Upper lobe of left lung (tissue), 4 donors: ENCODE measurements at regions not wholly inside any gene's neighbourhood (a gene's known extent, or its start where the extent isn't known, plus 50 kb on each side); places are given as distances from the start of the nearest gene placed in this dataset.
"Not testable (repeated sequence)": the region's sequence is repeated elsewhere in the genome, so short reads cannot be mapped to it uniquely, and the experiment has no call there.

Experiments
- CTCF ChIP-seq, 6 experiments: fragments of 450-650 bp in 4 of 6; fragments of 200-600 bp in 2 of 6; sonication (generic) in 2 of 6; IDR thresholded peaks; one replicate each; pipeline ENCODE4 v1.5.1; 2016 to 2019; ENCODE audit warnings: antibody characterized with exemption in 6 of 6
- EP300 ChIP-seq, 4 donors: sonication (generic); formaldehyde crosslinking; IDR thresholded peaks; one replicate each; pipeline ENCODE4 v1.5.1; 2017; ENCODE audit warnings: antibody characterized with exemption in 4 of 4, control low read depth in 2 of 4
- POLR2AphosphoS5 ChIP-seq, 2 donors: sonication (generic); formaldehyde crosslinking; IDR thresholded peaks; one replicate each; pipeline ENCODE4 v1.5.1; 2017; ENCODE audit warnings: antibody characterized with exemption in 2 of 2

DNA sequence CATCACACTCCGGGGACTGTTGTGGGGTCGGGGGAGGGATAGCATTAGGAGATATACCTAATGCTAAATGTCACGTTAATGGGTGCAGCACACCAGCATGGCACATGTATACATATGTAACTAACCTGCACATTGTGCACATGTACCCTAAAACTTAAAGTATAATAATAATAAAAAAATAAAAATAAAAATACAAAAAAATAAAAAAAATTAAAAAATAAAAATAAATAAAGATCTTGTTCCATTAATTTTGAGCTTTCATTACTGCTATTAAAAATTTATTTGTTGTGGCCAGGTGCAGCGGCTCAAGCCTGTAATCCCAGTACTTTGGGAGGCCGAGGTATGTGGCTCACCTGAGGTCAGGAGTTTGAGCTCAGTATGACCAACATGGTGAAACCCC, 201.8 kb upstream of the TRPC4 start:
- not testable (repeated sequence) for TF ChIP-seq CTCF, EP300, POLR2AphosphoS5 (IDR thresholded peaks at IDR 0.05)
